ENCODE measurements at regions not wholly inside any gene's neighbourhood (a gene's known extent, or its start where the extent isn't known, plus 50 kb on each side); places are given as distances from the start of the nearest gene placed in this dataset.

GRCh38 chr5:120012431-120012830, 383.1 kb downstream of the FAM170A start:
- TF ChIP-seq, protein P1, sequence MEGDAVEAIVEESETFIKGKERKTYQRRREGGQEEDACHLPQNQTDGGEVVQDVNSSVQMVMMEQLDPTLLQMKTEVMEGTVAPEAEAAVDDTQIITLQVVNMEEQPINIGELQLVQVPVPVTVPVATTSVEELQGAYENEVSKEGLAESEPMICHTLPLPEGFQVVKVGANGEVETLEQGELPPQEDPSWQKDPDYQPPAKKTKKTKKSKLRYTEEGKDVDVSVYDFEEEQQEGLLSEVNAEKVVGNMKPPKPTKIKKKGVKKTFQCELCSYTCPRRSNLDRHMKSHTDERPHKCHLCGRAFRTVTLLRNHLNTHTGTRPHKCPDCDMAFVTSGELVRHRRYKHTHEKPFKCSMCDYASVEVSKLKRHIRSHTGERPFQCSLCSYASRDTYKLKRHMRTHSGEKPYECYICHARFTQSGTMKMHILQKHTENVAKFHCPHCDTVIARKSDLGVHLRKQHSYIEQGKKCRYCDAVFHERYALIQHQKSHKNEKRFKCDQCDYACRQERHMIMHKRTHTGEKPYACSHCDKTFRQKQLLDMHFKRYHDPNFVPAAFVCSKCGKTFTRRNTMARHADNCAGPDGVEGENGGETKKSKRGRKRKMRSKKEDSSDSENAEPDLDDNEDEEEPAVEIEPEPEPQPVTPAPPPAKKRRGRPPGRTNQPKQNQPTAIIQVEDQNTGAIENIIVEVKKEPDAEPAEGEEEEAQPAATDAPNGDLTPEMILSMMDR (IDR thresholded peaks at IDR 0.05; ENCODE audit: borderline replicate concordance, extremely low read depth, low read length, poor library complexity, severe bottlenecking), result no peak
- TF ChIP-seq EZH2 (IDR thresholded peaks at IDR 0.05; ENCODE audit: borderline replicate concordance, low read depth, low read length, severe bottlenecking), result no peak
